ENCODE measurements at regions not wholly inside any gene's neighbourhood (a gene's known extent, or its start where the extent isn't known, plus 50 kb on each side); places are given as distances from the start of the nearest gene placed in this dataset.

DNA sequence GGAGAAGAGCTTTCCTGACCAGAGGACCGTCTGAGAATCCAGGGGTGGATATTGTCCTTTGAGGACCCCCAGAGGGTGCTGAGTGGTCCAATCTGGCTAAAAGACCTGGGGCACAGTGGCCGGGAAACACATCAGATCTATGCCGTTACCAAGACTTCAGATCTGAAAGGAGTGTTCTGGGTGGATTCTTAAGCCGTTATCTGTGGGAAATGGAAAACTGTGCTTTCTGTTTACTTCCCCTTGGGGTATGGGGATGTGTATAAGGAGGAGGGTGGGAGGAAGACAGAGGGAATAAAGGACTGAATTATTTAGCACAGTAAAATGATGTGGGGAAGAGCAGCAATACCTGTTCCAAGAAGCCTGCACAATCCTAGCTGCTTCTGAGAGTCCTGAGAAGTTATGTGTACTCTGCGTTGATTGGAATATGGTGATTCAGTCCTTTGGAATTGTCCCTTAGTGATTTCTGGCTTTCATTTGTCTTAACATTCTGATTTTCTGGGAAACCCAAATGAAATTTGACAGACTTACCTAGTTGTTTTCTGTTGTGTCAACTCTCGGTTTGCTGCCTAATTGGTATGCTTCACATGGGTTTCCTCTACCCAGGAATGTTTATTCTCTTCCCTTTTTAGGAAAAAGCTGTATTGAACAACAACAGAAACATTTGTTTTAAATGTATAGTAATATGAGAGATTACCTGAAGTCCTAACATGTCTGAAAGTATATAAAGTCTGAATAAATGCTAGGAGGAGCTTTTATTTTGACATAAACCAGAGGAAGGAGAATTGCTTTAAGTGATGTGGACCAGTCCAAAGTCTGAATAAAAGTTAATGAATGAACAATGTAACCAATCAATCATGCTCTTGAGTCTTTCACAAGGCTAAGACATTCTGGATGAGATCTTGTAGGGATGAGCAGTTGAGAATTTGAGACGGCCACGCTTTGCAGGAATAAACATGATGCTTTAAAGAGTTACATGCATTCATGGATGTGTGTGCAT, 427.1 kb upstream of the C2CD4B start:
- no peak for DNase-seq

DNA sequence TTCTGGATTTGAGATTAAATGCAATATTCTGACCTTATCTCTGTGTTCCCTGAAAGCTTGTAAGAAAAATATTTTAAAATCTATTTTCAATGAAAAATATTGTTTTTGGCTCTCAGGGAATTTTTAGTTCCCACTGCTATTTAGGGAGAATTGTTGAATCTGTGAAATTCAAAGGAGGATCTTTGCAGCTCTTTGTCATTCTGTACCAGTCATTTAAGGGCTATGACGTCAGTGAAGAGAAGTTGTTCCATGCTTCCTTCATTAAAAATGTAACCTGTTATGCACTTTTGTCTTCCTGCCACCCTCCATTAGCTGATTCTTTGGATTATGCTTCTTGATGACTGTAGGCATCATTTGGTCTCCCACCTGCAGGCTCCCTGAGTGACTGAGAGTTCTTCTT, 427.8 kb upstream of the C2CD4B start:
- no peak for DNase-seq

- DNase-seq = peak; percentile 2
Measured at GRCh38 chr15:62593681-62594399, 428.8 kb upstream of the C2CD4B start.

- DNase-seq = no peak
Measured at GRCh38 chr15:62598217-62598616, 433.1 kb upstream of the C2CD4B start.

DNA sequence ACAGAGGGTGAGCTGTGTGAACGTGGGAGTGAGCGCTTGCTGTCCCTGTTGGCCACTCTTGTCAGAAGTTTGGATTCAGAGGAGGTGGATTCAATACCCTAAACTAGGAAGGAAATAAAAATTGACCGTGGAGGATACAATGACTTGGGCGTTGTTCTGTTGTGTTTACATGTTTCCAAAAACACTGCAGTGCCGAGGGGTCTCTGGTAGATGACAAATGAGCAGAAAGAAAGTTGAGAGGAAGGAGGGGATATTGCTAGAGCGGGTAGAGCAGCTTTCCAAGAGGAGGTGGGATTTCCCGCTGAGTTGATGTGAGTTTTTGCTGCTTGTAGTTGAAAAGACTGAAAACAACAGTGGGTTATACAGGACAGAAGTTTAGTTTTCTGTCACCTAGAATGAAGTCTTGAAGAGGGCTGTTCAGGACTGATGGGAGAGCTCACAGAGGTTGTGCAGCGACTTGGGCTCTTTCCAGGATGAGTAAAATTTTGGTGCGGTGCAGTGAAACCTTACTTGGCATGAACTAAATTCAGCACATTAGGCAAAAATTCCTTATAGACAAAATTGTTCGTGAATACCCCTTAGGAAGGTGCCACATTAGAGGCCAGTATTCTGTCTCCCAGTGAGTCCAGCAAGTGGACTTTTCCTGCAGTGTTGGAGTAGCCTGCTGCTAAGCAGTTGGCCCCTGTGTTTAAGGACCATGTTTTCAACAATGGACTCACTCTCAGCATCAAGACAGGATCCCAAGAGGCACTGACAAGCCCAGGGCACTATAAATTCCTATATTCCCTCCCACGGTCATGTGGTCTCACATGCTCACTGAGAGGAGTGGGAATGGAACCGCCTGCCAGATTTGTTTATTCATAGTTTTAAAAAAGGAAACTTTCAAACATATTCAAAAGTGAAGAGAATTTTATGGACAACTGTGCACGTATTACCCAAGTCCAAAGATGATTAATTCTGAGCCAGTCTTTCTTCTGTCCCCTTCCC, 435.0 kb upstream of the C2CD4B start:
- DNase-seq = no peak

- DNase-seq = no peak
Measured at GRCh38 chr15:62601777-62602545, 436.9 kb upstream of the C2CD4B start.

DNA sequence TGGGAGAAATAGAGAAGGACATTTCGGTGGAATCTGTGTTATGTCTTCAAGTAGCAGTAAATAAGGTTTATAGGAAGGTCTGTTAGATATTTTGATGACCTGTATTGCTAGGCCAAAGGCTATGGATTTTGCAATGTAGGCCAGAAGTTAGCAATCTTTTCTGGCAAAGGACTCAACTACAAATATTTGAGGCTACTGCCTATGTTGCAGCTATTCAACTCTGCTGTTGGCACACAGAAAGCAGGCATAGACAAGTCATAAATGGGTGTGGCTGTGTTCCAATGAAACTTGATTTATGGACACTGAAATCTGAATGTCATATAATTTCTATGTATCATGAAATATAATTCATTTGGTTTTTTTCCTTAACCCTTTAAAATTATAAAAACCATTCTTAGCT, 438.7 kb upstream of the C2CD4B start:
- DNase-seq = no peak

- DNase-seq = no peak
Measured at GRCh38 chr15:62605282-62605681, 437.3 kb upstream of the TPM1 start.

GRCh38 chr15:62606376-62607113, 436.0 kb upstream of the TPM1 start:
- DNase-seq = no peak

DNA sequence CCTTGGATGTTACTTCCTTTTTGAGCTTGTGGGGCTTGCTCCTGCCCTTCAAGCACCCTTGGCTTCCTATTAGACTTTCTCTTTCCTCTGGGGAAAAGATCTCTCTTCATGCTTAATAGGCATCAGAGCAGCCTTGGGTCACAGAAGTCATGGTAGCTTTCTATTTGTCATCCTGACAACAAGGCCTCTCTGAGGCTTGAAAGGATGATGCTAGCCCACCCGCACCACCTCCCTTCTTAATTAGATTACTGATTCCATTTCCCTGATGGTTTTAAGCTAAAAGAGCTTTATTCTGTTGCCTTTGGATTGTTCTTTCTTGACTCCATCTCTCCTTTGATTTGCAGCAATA, 435.5 kb upstream of the TPM1 start:
- no peak for DNase-seq

GRCh38 chr15:62607643-62608042, 434.9 kb upstream of the TPM1 start:
- DNase-seq = no peak

DNA sequence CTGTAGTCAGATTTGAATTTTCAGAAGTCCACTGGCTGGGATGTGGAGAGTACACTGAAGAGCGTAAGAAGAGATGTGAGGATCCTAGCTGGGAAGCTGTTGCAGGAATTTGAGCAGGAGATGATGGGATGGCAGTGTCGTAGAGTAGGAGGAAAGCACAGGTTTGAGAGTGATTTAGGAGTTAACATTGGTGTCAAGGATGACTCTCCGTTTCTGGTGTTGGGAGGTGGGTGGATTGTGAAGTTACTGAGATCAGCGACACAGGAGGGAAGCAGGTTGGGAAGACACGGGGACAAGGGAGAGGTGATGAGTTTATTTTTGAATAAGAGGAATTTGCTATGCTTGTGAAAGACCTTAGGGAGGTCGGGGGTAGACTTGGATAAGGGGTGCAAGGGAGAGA, 434.2 kb upstream of the TPM1 start:
- no peak for DNase-seq

DNA sequence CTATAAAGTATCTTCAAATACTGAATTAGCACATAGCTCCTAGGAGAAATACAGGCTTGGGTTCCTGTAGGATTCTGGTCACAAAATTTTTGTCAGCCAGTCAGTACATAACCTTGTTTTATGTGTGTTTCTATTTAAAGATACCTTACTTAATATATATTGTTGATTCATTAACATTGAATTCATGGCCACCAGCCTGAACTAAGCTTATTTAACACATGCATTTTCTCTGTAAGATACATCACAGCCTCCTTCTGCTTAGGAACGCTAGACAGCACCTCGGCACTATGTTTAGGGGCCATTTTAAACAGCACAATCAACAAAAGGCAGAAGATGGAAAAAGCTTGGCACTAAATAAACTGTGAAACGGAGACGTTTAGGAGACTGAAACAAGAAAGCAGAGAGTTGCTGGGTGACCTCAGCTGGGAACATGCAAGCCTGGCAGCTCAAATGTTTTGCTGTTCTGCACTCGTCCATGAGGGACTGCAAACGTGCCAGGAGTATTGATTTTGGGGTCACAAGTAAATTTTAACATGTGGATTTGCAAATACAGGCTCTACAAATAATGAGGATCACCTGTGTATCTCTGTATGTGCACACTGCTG, 432.2 kb upstream of the TPM1 start:
- DNase-seq = no peak

DNA sequence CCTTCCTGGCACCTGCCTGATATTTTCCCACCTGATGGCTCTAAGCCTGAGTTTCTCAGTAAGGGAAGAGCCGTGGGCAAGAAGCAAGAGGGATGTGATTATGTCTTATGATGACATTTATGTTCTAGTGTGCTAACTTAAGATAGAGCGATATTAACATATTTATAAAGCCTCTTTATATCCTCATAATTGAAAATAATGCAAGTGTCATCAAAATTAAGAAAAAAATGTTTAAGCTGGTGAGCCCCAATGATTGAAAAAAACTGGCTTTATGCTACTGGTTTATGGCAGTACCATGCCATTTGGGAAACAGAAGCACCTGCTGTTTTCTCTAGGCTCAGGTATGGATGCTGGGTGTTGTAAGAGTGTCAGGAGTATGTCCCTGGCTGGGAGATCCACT, 431.5 kb upstream of the TPM1 start:
- DNase-seq = no peak

DNA sequence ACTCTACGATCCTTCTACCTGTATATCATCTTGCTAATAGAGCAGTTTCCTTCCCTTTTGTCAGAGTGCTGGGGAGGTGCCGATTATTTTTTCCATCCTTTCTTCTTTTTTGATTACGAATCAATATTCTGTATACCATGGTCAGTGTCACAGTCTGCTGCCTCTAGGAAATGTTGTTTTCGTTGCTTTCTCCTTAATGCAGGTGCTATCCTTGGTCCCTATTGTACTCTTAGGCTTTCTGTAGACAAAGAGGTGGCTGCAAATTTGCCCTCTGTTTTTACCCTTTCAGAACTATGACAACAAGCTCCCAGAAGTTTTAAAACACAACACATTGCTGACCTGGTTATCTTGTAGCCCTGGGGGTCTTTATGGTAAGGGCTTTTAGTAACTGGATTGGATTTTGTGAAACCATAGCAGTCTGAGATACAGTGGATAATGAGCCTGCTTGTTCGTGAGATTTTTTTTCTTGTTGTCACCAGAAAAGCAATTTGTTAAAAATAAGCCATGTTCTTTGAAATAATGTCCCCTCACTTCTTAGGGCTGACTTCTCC, 430.3 kb upstream of the TPM1 start:
- DNase-seq = no peak

DNA sequence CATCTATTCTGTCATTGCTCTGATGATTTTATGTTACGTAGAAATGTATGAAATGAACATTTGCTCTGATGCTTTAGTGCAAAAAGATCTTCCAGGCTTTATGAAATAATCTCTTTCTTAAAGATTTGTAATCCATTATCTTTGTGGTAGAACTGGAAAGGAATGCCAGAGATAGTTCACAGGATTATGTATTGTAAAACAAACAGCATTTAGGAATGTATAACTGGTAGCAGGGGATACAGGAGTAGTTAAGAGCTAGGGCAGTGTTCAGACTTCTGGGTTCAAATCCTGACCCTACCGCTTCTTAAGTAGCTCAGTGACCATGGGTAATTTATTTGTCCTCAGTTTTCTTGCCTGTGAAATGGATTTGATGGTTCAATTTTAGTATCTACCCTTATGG, 429.8 kb upstream of the TPM1 start:
- DNase-seq = no peak

- DNase-seq = no peak
Measured at GRCh38 chr15:62616746-62617145, 425.8 kb upstream of the TPM1 start.

GRCh38 chr15:62617741-62618140, 424.8 kb upstream of the TPM1 start:
- DNase-seq = no peak

GRCh38 chr15:62618432-62618831, 424.1 kb upstream of the TPM1 start:
- no peak for DNase-seq

- no peak for DNase-seq
Measured at GRCh38 chr15:62618846-62619504, 423.6 kb upstream of the TPM1 start.
